Osteocyte (in vitro differentiated cells): ENCODE measurements at regions not wholly inside any gene's neighbourhood (a gene's known extent, or its start where the extent isn't known, plus 50 kb on each side); places are given as distances from the start of the nearest gene placed in this dataset.

Experiments used
- DNase-seq: peaks from one replicate; pipeline ENCODE4 v3.0.0; 2021; ENCODE audit warnings: mixed read lengths; ENCODE audit not compliant: unreplicated experiment; ENCODE audit errors: extremely low spot score
- H3K27ac Mint-ChIP-seq: one replicate; pipeline ENCODE4 v1.8.0; 2021; ENCODE audit warnings: mild to moderate bottlenecking, mixed read lengths; ENCODE audit not compliant: unreplicated experiment
- H3K27me3 Mint-ChIP-seq: one replicate; pipeline ENCODE4 v1.8.0; 2021; ENCODE audit warnings: mixed read lengths; ENCODE audit not compliant: unreplicated experiment
- H3K36me3 Mint-ChIP-seq: one replicate; pipeline ENCODE4 v1.8.0; 2021; ENCODE audit warnings: mixed read lengths; ENCODE audit not compliant: unreplicated experiment
- H3K4me1 Mint-ChIP-seq: one replicate; pipeline ENCODE4 v1.8.0; 2021; ENCODE audit warnings: mixed read lengths; ENCODE audit not compliant: unreplicated experiment
- H3K4me3 Mint-ChIP-seq: one replicate; pipeline ENCODE4 v1.8.0; 2021; ENCODE audit warnings: mild to moderate bottlenecking, moderate library complexity, mixed read lengths; ENCODE audit not compliant: unreplicated experiment
- H3K9me3 Mint-ChIP-seq: one replicate; pipeline ENCODE4 v1.8.0; 2021; ENCODE audit warnings: mixed read lengths; ENCODE audit not compliant: unreplicated experiment
- CTCF ChIP-seq: fragments of 200-600 bp; sonication (generic); IDR thresholded peaks from 2 replicates; pipeline ENCODE4 v1.5.0; 2021; ENCODE audit warnings: antibody characterized with exemption, mild to moderate bottlenecking, moderate library complexity

GRCh38 chr21:35743571-35743970 is 316.8 kb downstream of the SETD4 start:
- Mint-ChIP-seq H3K27ac (no peak overlapping the region), H3K4me3 (no peak overlapping the region), H3K9me3 (no peaks in the 10 kb centered on the region), H3K27me3 (peaks cover 6% of the 10 kb centered on the region), H3K4me1 (peaks cover 19% of the 10 kb centered on the region), H3K36me3 (no peaks in the 10 kb centered on the region)
- TF ChIP-seq CTCF: no peak
- no peak for DNase-seq

GRCh38 chr21:35738347-35738961 is 321.9 kb downstream of the SETD4 start:
- Mint-ChIP-seq H3K4me3 (no peak overlapping the region), H3K27ac (no peak overlapping the region), H3K36me3 (no peaks in the 10 kb centered on the region), H3K27me3 (peaks cover 8% of the 10 kb centered on the region), H3K4me1 (peaks cover 11% of the 10 kb centered on the region), H3K9me3 (peaks cover 6% of the 10 kb centered on the region)
- no peak for TF ChIP-seq CTCF
- no peak for DNase-seq

- H3K9me3 Mint-ChIP-seq: peaks cover 6% of the 10 kb centered on the region
- H3K36me3 Mint-ChIP-seq: no peaks in the 10 kb centered on the region
- no peak for TF ChIP-seq CTCF
- peaks cover 8% of the 10 kb centered on the region for H3K27me3 Mint-ChIP-seq
- no peak overlapping the region for H3K4me3 Mint-ChIP-seq
- H3K27ac Mint-ChIP-seq: no peak overlapping the region
- no peak for DNase-seq
- peaks cover 7% of the 10 kb centered on the region for H3K4me1 Mint-ChIP-seq
Observed at GRCh38 chr21:35737899-35738346, 322.4 kb downstream of the SETD4 start.

- Mint-ChIP-seq H3K27me3 (peaks cover 10% of the 10 kb centered on the region), H3K4me1 (peaks cover 7% of the 10 kb centered on the region), H3K27ac (no peak overlapping the region), H3K4me3 (no peak overlapping the region), H3K9me3 (peaks cover 6% of the 10 kb centered on the region), H3K36me3 (no peaks in the 10 kb centered on the region)
- no peak for DNase-seq
- no peak for TF ChIP-seq CTCF
Observed at GRCh38 chr21:35737449-35737848, 322.9 kb downstream of the SETD4 start.

- H3K36me3 Mint-ChIP-seq: no peaks in the 10 kb centered on the region
- no peak for DNase-seq
- H3K27ac Mint-ChIP-seq: no peak overlapping the region
- peaks cover 6% of the 10 kb centered on the region for H3K9me3 Mint-ChIP-seq
- no peak overlapping the region for H3K4me3 Mint-ChIP-seq
- H3K4me1 Mint-ChIP-seq: peaks cover 2% of the 10 kb centered on the region
- peaks cover 36% of the 10 kb centered on the region for H3K27me3 Mint-ChIP-seq
- no peak for TF ChIP-seq CTCF
Observed at GRCh38 chr21:35732788-35733187, 327.5 kb downstream of the SETD4 start.
